Ramos (cell line): ENCODE measurements at regions not wholly inside any gene's neighbourhood (a gene's known extent, or its start where the extent isn't known, plus 50 kb on each side); places are given as distances from the start of the nearest gene placed in this dataset.

ENCODE experiments used
- in situ Hi-C: fragments of 300-500 bp; cut with MboI; formaldehyde crosslinking; loops from one replicate; pipeline ENCODE4 v1.14.3; 2022; ENCODE audit warnings: low sequenced_read_pairs; ENCODE audit not compliant: unreplicated experiment

DNA sequence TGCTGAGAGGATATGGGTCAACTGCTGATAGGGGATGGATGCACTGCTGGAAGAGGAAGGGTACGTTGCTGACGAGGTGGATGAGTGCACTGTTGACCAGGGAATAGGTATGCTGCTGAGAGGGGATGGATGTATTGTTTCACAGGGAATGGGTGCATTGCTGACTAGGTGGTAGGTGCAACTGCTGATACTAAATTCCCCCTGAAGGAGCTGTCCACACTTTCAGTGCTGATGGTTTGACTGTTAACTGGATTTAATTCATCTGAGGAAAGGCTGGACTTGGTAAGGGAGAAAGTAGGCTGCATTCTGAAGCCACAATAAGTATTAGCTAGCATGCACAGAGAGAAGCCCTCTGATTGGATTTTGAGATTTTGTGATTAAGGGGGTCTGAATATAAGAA lies 1196.8 kb upstream of the PHF14 start:
- in situ Hi-C loops, result no loop called here

- in situ Hi-C loops, result no loop called here
Observed at GRCh38 chr7:9778367-9778766, 1195.3 kb upstream of the PHF14 start.

GRCh38 chr7:9781710-9782109 lies 1192.0 kb upstream of the PHF14 start:
- in situ Hi-C loops, result no loop called here

- in situ Hi-C loops, result no loop called here
Observed at GRCh38 chr7:9782275-9782674, 1191.4 kb upstream of the PHF14 start.

- in situ Hi-C loops, result no loop called here
Observed at GRCh38 chr7:9785211-9785610, 1188.5 kb upstream of the PHF14 start.

- in situ Hi-C loops, result no loop called here
Observed at GRCh38 chr7:9796241-9796640, 1177.4 kb upstream of the PHF14 start.

GRCh38 chr7:9822458-9823290 lies 1151.0 kb upstream of the PHF14 start:
- in situ Hi-C loops, result no loop called here

- in situ Hi-C loops, result no loop called here
Observed at GRCh38 chr7:9835199-9835598, 1138.5 kb upstream of the PHF14 start.

- in situ Hi-C loops, result no loop called here
Observed at GRCh38 chr7:9836671-9837070, 1137.0 kb upstream of the PHF14 start.

DNA sequence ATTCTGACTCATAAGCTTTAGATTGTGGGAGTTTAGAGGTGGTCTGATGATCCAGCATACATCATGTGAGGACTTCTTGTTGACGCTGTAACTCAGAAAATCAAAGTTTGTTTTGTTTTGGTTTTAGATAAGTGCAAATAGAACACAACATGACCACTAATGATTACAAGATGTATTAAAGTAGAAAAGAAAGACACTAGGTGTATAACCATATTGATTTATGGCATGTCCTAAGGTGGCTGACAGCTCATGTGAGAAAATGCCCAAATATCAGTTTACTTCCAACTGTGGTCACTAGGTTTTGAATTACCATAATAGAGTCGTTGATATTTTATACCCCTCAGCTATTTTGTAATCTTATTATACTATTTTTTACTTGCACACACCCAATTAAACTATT lies 1131.4 kb upstream of the PHF14 start:
- in situ Hi-C loops, result no loop called here

GRCh38 chr7:9846902-9847301 lies 1126.8 kb upstream of the PHF14 start:
- in situ Hi-C loops, result no loop called here

DNA sequence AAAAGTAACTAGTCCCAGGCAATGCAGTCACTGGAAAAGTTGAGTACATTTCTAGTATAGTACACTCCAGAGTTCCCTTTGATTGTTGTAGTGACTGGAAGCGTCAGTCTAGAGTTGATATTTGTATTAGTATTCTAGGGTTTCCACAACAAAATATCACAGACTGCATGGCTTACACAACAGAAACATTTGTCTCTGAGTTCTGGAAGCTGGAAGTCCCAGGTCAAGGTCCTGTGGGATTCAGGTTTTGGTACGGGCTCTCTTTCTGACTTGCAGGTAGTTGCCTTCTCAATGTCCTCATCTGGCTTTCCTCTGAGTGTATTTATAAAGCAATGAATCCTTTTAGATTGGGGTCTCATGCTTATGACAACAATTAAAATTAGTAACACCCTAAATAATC lies 1119.1 kb upstream of the PHF14 start:
- in situ Hi-C loops, result no loop called here

- in situ Hi-C loops, result no loop called here
Observed at GRCh38 chr7:9856668-9857067, 1117.0 kb upstream of the PHF14 start.

DNA sequence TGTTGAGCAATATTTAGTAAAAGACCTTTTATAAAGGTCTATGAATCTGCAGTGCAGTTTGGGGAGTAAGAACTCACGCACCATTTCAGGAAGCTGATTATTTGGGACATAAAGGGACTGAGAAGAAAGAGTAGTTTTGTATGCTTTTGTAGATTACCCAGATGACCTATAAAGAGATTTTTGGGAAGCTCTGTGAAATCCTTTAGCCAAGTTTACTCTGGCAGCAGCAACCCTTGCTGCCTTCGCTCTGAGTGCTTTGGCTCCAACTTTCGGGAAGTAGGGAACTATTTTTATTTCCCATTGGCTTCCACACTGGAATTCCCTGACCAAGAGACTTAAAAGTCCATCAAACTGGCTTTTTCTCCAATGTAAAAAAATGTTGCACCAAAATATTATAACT lies 1110.1 kb upstream of the PHF14 start:
- in situ Hi-C loops, result no loop called here

DNA sequence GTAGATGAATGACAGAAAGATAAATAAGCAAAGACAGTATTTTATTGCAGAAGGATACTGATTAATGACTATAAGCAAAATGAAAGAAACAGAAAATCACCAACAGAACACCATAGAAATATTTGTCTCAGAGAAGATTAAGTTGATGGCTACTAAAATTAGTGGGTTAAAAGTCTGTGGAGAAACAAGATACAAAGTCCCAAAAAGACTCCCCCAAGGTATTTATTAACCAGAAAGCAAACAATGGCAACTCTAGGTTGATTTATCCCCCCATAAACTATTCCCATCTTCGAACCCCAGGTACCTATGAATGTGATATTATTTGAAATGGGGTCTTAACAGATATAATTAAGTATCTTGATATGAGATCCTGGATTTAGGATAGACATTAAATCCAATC lies 1104.5 kb upstream of the PHF14 start:
- in situ Hi-C loops, result no loop called here

DNA sequence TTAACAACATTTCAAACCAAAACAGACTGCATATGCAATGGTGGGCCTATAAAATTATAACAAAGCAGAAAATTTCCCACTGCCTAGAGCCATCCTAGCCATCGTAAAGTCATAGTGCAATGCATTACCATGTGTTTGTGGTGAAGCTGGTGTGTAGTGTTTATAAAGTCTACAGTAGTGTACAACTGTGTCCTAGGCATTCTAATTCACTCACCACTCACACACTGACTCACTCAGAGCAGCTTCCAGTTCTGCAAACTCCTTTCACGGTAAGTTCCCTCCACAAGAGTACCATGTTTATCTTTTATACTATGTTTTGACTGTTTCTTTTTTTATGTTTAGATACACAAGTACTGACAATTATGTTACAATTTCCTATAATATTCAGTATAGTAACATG lies 1104.1 kb upstream of the PHF14 start:
- in situ Hi-C loops, result no loop called here

- in situ Hi-C loops, result no loop called here
Observed at GRCh38 chr7:9870674-9871073, 1103.0 kb upstream of the PHF14 start.

DNA sequence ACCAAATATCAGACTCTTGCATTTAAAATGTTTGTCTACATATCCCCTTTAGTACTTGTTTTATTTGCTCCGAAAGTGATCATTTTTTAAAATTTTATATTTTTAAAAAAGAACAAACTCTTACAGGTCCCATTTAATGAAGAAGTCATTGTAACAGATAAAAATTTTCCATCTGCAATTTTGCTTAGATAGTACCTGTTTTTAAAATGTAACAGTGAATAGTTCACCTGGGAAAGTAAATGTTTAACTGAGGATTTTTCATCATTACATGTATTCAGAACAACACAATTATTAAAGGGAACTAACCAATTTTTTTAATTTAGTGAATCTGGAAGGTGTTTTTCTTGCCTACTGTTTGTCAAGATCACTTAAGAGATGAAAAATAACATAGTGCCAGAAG lies 1099.5 kb upstream of the PHF14 start:
- in situ Hi-C loops, result no loop called here

- in situ Hi-C loops, result no loop called here
Observed at GRCh38 chr7:9876053-9876452, 1097.6 kb upstream of the PHF14 start.

DNA sequence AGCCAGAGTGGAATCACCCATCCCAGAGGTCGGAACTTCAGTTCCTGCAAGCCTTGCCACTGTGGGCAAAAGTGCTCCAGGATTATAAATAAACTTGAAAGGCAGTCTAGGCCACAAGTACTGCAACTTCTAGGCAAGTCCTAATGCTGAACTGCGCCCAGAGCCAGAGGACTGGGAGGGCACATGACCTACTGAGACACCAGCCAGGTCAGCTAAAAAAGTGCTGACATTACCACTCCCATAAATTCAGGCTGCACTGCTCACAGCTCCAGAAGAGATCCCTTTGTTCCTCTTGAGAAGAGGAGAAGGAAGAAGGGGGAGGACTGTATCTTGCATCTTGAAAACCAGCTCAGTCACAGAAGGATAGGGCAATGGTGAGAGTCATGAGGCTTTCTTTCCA lies 1084.1 kb upstream of the PHF14 start:
- in situ Hi-C loops, result no loop called here

DNA sequence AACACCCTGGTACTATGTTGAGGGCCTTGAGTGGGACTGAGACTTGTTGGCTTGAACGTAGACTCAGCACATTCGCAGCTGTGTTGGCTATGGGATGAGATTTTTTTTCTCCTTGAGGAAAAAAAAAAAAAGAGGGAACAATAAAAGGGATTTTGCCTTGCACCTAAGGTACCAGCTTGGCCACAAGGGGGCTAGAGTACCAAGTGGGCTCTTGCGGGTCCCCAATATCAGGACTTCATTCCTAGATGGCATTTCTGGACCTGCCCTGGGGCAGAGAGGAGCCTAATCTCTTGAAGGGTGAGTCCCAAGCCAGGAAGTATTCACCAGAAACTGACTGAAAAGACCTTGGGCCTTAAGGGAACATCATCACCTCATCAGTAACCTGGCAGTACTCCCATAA lies 1083.6 kb upstream of the PHF14 start:
- in situ Hi-C loops, result no loop called here

DNA sequence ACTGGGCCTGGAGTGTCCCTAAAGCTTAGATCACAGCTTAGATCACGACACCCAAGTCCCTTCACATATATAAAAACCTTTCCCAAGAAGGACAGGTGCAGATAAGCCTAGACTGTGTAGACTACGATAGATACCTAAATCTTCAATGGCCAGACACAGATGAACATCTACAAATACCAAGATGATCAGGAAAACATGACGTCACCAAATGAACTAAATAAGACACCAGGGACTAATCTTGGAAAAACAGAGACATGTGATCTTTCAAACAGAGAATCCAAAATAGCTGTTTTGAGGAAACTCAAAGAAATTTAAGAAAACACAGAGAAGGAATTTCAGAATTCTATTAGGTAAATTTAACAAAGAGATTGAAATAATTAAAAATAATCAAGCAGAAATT lies 1082.6 kb upstream of the PHF14 start:
- in situ Hi-C loops, result no loop called here
